Brain microvascular endothelial cell (primary cell): ENCODE measurements at regions not wholly inside any gene's neighbourhood (a gene's known extent, or its start where the extent isn't known, plus 50 kb on each side); places are given as distances from the start of the nearest gene placed in this dataset.

Experiments used
- DNase-seq: peaks from one replicate; pipeline ENCODE4 v3.0.0-alpha.2; 2020
- H3K27ac ChIP-seq: fragments of 250-450 bp; sonication (Bioruptor Pico); 2 replicates; pipeline ENCODE4 v1.5.1; 2020; ENCODE audit warnings: mild to moderate bottlenecking, moderate library complexity
- H3K27me3 ChIP-seq: fragments of 250-450 bp; sonication (Bioruptor Pico); replicated peaks from 2 replicates; pipeline ENCODE4 v1.5.1; 2020; ENCODE audit warnings: mild to moderate bottlenecking
- H3K36me3 ChIP-seq: fragments of 250-450 bp; sonication (Bioruptor Pico); replicated peaks from 2 replicates; pipeline ENCODE4 v1.5.1; 2020; ENCODE audit warnings: mild to moderate bottlenecking
- H3K4me3 ChIP-seq: 2 replicates; pipeline ENCODE4 v1.5.1; 2011; ENCODE audit warnings: low read depth, mild to moderate bottlenecking, control low read depth, low read length, moderate library complexity
- CTCF ChIP-seq: IDR thresholded peaks from 2 replicates; pipeline ENCODE4 v1.5.1; 2011; ENCODE audit warnings: low read depth, mild to moderate bottlenecking, moderate library complexity, low read length, control low read depth, inconsistent platforms; ENCODE audit errors: missing control alignments
- in situ Hi-C: cut with HindIII; loops from 2 replicates; pipeline ENCODE4 v1.10.0; 2017; ENCODE audit warnings: low sequenced_read_pairs, low pct_ligation_motif_present

DNA sequence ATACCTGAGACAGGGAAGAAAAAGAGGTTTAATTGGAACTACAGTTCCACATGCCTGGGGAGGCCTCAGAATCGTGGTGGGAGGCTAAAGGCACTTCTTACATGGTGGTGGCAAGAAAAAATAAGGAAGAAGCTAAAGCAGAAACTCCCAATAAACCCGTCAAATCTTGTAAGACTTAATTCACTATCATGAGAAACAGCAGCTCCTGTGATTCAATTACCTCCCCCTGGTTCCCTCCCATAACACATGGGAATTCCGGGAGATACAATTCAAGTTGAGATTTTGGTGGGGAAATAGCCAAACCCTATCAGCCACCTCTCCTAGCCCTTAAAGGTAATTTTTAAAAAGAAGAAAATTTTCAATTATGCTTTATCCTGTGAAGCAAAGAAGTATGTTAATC, 728.8 kb downstream of the RNF144A start:
- no peak for TF ChIP-seq CTCF
- Histone ChIP-seq H3K27me3 (no peaks in the 10 kb centered on the region), H3K27ac (no peak overlapping the region), H3K36me3 (no peaks in the 10 kb centered on the region), H3K4me3 (no peak overlapping the region)
- no peak for DNase-seq
- in situ Hi-C loops = no loop called here

DNA sequence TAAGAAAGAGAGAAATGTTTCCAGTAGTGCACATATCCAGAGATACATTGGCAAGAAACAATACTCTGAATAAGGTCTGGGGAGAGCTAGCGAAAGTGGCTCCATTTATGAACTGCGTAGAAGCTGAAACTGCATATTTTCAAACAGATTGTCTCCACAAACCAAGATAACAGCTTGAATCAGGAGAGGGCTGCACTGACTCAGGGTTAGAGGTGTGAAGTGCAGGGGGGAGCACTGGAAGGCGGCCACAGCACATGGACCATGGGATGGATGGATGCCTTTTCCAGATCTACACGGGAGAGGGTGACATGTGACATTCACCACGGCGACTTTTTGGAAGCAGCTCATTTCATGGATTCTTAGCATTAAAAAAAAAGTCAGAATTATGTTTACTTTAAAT, 729.4 kb downstream of the RNF144A start:
- no peaks in the 10 kb centered on the region for H3K27me3 ChIP-seq
- no peak for DNase-seq
- H3K36me3 ChIP-seq = no peaks in the 10 kb centered on the region
- no peak overlapping the region for H3K4me3 ChIP-seq
- no peak overlapping the region for H3K27ac ChIP-seq
- no peak for TF ChIP-seq CTCF
- in situ Hi-C loops = no loop called here

- H3K27me3 ChIP-seq = no peaks in the 10 kb centered on the region
- no peak for TF ChIP-seq CTCF
- no peak for DNase-seq
- in situ Hi-C loops = no loop called here
- no peak overlapping the region for H3K4me3 ChIP-seq
- H3K36me3 ChIP-seq = no peaks in the 10 kb centered on the region
- H3K27ac ChIP-seq = no peak overlapping the region
These were observed 731.1 kb downstream of the RNF144A start for GRCh38 chr2:7648221-7648795.

DNA sequence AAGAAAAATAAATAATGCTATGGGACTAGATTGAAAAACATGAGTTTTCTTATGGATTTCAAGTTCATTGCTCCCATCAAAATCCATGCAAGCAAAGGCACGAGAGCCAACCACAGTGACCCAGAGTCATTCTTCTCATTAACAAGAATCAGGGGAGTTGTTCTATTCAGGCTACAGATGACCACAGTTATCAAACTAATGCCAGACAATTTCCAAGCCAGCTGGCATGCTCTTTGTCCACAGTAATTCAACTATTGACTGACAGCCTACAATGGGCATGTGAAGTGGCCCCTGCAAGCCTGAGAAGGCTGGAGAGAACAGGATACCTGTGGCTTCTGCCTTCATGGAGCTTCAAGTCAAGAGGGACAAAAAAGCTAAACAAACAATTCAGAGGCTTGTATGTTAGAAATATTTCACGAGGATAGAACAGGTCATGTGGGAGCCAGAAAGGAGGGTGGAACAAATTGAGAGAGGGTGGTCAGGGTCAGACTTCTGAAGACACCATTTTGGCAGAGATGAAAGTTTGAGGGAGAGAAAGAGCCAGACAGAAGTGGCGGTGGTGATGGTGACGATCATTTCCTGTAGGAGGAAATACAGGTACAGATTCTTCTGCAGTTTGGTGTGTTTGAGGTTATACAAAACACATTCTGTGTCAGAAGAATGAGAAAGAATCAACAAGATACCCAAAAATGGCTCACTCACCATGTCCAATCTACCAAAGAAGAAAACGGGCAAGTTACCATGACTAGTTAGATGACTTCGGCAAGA, 732.4 kb downstream of the RNF144A start:
- no peak for DNase-seq
- H3K27ac ChIP-seq = no peak overlapping the region
- no peak for TF ChIP-seq CTCF
- H3K36me3 ChIP-seq = no peaks in the 10 kb centered on the region
- in situ Hi-C loops = no loop called here
- H3K27me3 ChIP-seq = no peaks in the 10 kb centered on the region
- H3K4me3 ChIP-seq = no peak overlapping the region

DNA sequence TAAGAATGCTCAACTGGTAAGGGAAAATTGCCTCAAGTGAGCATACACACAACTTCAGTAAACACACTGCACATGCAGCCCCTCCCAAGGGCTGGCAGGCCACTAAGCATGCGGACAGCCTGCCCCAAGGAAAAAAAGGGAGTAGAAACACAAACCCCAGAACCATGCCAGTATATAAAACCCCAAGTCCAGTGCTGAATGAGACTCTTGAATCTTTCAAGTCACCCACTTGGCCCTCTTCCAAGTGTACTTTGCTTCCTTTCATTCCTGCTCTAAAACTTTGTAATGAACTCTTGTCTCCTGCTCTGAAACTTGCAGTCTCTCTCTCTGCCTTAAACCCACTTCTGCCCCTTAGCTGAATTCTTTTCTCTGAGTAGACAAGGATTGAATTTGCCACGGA, 736.4 kb downstream of the RNF144A start:
- in situ Hi-C loops = no loop called here
- H3K4me3 ChIP-seq = no peak overlapping the region
- no peaks in the 10 kb centered on the region for H3K27me3 ChIP-seq
- TF ChIP-seq CTCF = no peak
- no peak overlapping the region for H3K27ac ChIP-seq
- DNase-seq = no peak
- H3K36me3 ChIP-seq = no peaks in the 10 kb centered on the region
